Fibroblast of pulmonary artery (primary cell): ENCODE measurements at regions not wholly inside any gene's neighbourhood (a gene's known extent, or its start where the extent isn't known, plus 50 kb on each side); places are given as distances from the start of the nearest gene placed in this dataset.

Source experiments
- DNase-seq: peaks from one replicate; pipeline ENCODE4 v3.0.0-alpha.2; 2010; ENCODE audit warnings: low read depth
- H3K4me3 ChIP-seq: replicated peaks from 2 replicates; pipeline ENCODE4 v1.5.1; 2011; ENCODE audit warnings: low read depth, mild to moderate bottlenecking, control low read depth, low read length, moderate library complexity
- CTCF ChIP-seq: IDR thresholded peaks from 2 replicates; pipeline ENCODE4 v1.5.1; 2011; ENCODE audit warnings: mild to moderate bottlenecking, control low read depth, low read length, inconsistent platforms; ENCODE audit errors: missing control alignments

- TF ChIP-seq CTCF = no peak
- no peak overlapping the region for H3K4me3 ChIP-seq
- no peak for DNase-seq
Measured at GRCh38 chr4:126775485-126776106, 857.2 kb upstream of the INTU start.

GRCh38 chr4:126776361-126776760, 856.4 kb upstream of the INTU start:
- H3K4me3 ChIP-seq = no peak overlapping the region
- no peak for TF ChIP-seq CTCF
- DNase-seq = no peak

- peak; percentile 44 for DNase-seq
- no peak for TF ChIP-seq CTCF
- no peak overlapping the region for H3K4me3 ChIP-seq
Measured at GRCh38 chr4:126777649-126778048, 855.1 kb upstream of the INTU start.

GRCh38 chr4:126778348-126778747, 854.4 kb upstream of the INTU start:
- DNase-seq = peak; percentile 71
- TF ChIP-seq CTCF = no peak
- H3K4me3 ChIP-seq = no peak overlapping the region

- no peak overlapping the region for H3K4me3 ChIP-seq
- no peak for DNase-seq
- no peak for TF ChIP-seq CTCF
Measured at GRCh38 chr4:126779001-126779400, 853.8 kb upstream of the INTU start.

GRCh38 chr4:126779436-126780166, 853.2 kb upstream of the INTU start:
- no peak for TF ChIP-seq CTCF
- DNase-seq = no peak
- H3K4me3 ChIP-seq = no peak overlapping the region

- no peak overlapping the region for H3K4me3 ChIP-seq
- no peak for TF ChIP-seq CTCF
- no peak for DNase-seq
Measured at GRCh38 chr4:126783191-126783590, 849.6 kb upstream of the INTU start.
